ENCODE measurements at regions not wholly inside any gene's neighbourhood (a gene's known extent, or its start where the extent isn't known, plus 50 kb on each side); places are given as distances from the start of the nearest gene placed in this dataset.

- TF ChIP-seq EZH2phosphoT487 (IDR thresholded peaks at IDR 0.05; ENCODE audit: insufficient read depth, low read depth) (no peak), EZH2 (IDR thresholded peaks at IDR 0.05; ENCODE audit: insufficient read depth, poor library complexity, severe bottlenecking) (no peak)
These were observed 114.5 kb downstream of the TMA16 start for GRCh38 chr4:163609019-163609418.

Data from GM23248 (cell line).